Gastrocnemius medialis (tissue), 4 donors: ENCODE measurements at regions not wholly inside any gene's neighbourhood (a gene's known extent, or its start where the extent isn't known, plus 50 kb on each side); places are given as distances from the start of the nearest gene placed in this dataset.

Experiments
- CTCF ChIP-seq, 5 experiments: fragments of 450-650 bp in 3 of 5; fragments of 200-600 bp in 2 of 5; sonication (generic) in 2 of 5; IDR thresholded peaks in 4 of 5; conservative IDR thresholded peaks in 1 of 5; 1 replicate in 4 of 5; 2 replicates in 1 of 5; pipeline ENCODE4 v1.5.1; 2016 to 2019; ENCODE audit warnings: antibody characterized with exemption in 5 of 5, mild to moderate bottlenecking in 3 of 5, moderate library complexity in 3 of 5
- POLR2A ChIP-seq, 2 donors: fragments of 450-650 bp; IDR thresholded peaks; one replicate each; pipeline ENCODE4 v1.6.1; 2017; ENCODE audit warnings: antibody characterized with exemption in 2 of 2, mild to moderate bottlenecking in 2 of 2, moderate library complexity in 2 of 2

DNA sequence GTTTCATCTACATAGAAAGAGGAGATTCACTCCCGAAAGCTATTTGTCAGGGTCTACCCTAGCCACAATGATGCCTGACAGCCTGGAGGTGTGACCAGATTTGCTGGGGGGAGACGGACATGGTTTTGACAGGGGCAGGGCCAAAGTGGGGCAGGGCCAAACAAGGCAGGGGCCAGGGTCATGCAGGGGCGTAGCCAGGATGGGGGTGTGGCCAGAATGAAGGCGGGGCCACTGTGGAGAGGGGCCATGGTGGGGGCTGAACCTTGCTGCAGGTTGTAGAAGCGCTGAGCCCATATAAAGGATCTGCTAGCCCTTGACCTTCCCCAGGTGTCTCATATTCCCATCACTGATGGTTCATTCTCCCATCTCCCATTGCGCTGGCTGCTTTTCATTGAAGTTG, 184.1 kb upstream of the SULF2 start:
- TF ChIP-seq CTCF (IDR thresholded peaks at IDR 0.05 in 4 of 5, conservative IDR thresholded peaks at IDR 0.05 in 1 of 5): no peak
- no peak for TF ChIP-seq POLR2A (IDR thresholded peaks at IDR 0.05)
